ENCODE measurements at regions not wholly inside any gene's neighbourhood (a gene's known extent, or its start where the extent isn't known, plus 50 kb on each side); places are given as distances from the start of the nearest gene placed in this dataset.

- no peak for TF ChIP-seq ZNF384 (IDR thresholded peaks at IDR 0.05)
- no peak for TF ChIP-seq CTBP1 (IDR thresholded peaks at IDR 0.05; ENCODE audit: borderline replicate concordance)
- no peak for TF ChIP-seq BHLHE40 (IDR thresholded peaks at IDR 0.05; ENCODE audit: borderline replicate concordance)
These were observed 887.4 kb downstream of the TMTC2 start for GRCh38 chr12:83574142-83574541.
